NK-92 (cell line): ENCODE measurements at regions not wholly inside any gene's neighbourhood (a gene's known extent, or its start where the extent isn't known, plus 50 kb on each side); places are given as distances from the start of the nearest gene placed in this dataset.

Experiments
- DNase-seq: peaks from one replicate; lab custom pipeline; 2025; ENCODE audit not compliant: unreplicated experiment; lab: John Stamatoyannopoulos, UW

DNA sequence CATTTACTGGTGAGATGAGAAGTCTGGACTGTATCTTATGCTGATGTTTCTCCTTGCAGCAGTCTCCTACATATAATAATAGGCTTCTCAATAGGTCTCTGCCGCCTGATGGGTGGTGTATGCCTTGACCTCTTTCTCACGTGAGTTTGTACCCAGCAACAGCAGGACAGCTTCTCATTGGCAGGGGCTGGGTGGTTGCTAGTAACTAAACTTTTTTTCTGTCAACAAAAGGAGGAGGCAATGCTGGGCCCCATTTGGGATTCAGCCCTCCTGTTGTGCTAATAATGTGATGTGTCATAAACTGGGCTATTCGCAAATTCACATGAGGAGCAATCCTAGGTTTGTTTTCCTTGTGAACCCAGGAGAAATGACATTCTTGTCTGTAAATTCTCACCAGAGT, 533.6 kb downstream of the GATA3 start:
- DNase-seq: no peak

DNA sequence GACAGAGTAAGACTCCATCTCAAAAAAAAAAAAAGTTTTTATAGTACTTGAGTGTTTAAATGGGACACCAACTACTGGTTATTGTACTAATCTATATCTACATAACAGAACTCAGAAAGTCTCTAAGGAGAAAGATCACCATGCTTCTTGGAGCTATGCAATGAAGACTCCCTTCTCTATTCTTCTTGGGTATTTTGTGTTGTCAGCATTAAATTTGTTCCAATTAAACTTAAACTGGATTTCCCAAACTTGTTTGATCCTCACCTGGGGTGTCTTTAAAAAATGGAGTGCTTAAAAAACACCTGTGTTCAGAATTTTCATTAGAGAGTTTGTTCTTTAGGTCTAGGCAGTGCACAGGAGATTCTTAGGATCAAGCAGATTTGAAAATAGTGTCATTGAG, 536.0 kb downstream of the GATA3 start:
- DNase-seq: no peak

DNA sequence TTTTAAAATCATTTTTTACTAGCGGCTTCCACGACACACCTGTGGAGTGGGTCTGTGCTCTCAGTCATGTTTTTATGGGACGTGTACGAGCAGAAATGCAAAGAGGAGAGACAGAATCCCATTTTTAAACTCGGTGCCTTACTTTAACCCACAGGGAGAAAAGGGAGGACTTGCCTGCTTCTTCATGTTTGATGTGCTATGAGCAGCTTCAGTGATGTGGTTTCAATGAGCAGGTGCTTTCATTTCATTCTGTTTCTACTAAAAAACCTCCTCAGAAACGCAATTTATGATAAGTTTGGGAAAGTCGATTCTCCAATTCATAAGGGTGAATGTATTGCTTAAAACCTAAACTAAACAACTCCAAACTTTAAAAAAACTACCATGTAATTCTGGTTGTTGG, 537.2 kb downstream of the GATA3 start:
- no peak for DNase-seq

- no peak for DNase-seq
Measured at GRCh38 chr10:8594176-8594575, 539.7 kb downstream of the GATA3 start.

DNA sequence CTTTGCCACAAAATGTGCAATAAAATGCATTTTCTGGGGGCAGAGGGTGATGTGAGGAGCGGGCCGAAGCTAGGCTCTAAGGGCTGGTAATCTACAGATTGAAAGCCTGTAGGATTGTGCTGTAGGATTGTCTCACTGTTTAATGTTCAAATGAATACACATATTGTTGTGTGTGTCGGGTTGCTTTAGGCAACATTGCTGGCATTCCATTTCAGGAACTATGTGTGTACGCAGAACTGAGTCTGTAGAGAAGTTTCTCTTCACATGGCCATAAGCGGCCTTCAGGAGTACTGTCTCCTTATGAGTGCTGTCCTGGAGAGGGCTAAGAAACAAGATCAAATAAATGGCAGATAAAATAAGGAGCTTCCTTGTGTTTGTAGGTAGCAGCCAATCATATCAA, 540.2 kb downstream of the GATA3 start:
- no peak for DNase-seq

- no peak for DNase-seq
Measured at GRCh38 chr10:8595140-8595539, 540.7 kb downstream of the GATA3 start.

DNA sequence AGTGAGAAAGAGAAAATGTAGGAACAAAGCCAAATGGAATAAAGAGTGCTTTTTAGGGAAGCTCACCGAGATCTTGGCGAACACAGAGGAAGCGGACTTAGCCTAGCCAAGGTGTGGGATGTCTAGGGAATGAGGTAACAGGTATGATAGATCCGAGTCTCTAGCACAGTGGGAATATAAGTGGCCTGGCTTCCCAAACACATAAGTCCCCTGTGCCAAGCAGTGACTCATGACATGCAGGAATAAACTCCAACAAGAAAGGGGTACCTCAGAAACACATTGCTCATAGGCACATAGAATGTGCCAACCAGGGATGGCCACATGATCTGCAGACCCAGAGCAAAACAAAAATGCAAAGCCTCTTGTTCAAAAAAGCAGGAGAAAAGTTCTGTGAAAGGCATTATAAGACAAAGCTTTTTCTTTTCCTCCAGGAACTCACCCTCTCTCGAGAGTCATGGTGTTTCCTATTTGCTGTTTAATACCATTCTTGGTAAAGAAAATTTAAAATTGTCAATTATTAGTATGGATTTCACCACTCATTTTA, 542.5 kb downstream of the GATA3 start:
- DNase-seq: no peak

- no peak for DNase-seq
Measured at GRCh38 chr10:8600192-8600591, 545.7 kb downstream of the GATA3 start.

DNA sequence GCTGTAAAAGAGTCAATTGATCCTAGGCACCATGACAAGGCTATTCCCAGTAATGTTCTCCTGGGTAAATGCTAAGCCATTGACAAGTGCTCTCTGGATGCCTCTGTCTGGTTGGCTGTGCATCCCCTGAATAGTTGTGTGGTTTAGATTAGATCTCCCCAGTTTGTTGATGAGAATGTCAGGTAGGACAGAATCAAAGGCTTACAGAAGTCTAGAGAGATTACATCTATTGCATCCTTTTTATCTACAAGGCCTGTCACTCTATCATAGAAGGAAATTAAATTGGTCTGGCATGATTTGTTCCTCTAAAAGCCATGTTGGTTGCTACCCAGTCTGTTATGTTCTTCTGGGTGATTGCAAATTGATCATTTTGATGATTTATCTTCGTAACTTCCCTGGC, 548.3 kb downstream of the GATA3 start:
- DNase-seq: no peak

DNA sequence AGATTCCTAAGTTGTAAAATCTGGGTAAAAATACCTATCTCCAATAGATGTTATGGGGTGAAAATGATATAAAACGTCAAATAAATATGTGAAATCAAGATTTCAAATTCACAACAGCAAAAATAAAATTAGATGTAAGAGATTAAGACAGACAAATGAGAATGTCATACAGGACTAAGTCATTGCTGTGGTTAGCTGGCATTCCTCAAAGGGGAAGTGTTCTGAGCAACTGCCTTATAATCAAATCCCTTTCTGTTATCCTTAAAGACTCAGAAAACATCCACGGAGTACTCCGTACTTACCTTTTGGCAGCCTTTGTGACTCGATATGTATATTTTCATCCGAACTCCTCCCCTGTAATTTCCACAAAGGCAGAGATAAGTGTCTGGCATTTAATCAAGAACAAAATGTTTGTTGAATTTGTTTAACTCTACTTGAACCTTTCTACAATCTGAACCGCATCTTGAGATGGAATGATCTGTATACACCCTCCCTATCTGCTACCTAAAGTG, 559.6 kb downstream of the GATA3 start:
- DNase-seq: no peak

DNA sequence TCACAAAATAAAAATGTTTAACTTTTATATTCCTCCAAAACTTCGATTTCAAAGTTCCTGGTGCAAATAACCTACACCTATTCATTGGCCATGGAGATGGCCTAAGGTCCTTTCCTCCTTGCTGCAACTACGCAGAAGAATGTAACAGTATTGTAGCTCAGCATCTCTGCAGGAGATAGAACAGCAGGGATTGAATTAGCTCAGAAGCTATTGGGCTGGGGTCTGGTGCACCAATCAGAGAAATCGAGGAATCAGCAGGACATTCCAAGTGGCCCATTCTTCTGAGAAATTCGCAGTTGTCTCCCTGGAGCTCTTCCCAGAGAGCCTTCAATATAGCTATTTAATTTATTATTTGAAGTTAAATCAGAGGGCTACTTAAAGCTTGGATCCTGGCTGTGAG, 560.6 kb downstream of the GATA3 start:
- DNase-seq: no peak

- DNase-seq: no peak
Measured at GRCh38 chr10:8616166-8616565, 561.7 kb downstream of the GATA3 start.

DNA sequence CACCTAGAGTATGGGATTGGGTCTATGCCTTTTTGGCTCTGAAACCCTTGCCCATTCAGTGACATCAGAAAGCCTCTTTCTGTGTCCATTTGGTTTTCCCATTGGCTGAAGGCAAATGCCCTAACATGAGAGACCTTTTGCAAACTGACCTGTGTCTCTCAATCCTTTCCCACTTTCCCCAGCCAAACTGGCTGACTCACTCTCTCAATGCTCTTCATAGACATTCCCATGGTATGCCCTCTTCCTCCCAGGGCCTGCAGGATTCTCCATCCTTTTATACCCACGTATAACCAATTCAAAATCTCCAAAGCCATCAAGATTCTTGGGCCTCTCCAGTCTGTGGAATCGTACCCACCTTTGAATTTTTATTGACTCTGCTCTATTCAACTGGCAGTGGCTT, 563.3 kb downstream of the GATA3 start:
- DNase-seq: no peak

- DNase-seq: no peak
Measured at GRCh38 chr10:8618834-8619233, 564.3 kb downstream of the GATA3 start.

DNA sequence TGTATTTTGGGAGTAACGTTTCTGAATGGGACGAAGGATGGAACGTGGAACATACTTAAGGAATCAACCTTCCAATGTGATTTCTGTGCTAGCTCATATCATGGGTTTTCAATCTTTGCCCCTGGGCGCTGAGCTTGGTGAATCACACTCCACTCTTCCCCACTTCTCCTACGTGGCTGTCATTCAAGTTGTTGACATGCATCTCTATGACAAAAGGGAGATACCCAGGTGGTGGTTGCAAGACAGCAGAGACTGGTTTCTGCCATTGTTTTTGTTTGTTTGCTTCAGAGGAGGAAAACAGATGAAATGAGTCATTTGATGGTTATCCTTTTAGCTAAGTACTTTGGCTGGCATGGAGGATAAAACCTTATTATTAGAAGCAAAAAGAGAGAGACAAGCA, 573.9 kb downstream of the GATA3 start:
- no peak for DNase-seq

DNA sequence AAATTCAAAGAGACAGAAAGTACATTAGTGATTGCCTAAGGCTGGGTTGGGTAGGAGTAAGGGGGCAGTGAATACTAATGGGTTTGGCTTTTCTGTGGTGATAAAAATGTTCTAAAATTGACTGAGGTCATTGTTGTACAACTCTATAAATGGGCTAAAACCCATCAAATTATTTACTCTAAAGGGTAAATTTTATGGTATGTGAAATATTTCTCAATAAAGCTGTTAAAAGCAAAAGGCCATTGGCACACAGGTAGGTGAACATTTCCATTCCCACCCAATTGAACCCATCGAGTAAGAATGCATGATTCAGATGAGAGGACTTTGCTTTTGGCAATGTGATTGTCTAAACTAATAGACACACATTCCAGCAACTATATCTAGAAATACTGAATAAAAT, 579.4 kb downstream of the GATA3 start:
- no peak for DNase-seq

DNA sequence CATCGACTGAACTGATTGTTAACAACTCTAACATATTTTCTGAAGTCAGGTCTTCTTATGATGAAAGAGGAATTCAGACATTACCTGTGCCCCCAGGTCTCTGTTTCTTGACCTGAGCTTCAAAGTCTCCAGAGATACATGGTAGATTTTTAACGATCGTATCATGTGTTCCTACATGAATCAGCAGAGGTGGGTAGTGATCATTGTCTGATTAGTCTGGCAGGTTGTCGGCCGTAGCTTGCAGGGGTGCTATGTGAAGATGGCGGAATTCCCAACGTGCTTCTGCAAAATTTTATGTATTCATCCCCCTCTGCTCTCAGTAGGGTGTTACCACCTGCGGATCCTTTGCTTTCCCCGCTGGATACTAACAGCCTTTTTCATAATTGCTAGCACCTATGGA, 581.9 kb downstream of the GATA3 start:
- no peak for DNase-seq

GRCh38 chr10:8637640-8638039, 583.2 kb downstream of the GATA3 start:
- DNase-seq: no peak

- DNase-seq: no peak
Measured at GRCh38 chr10:8638088-8638672, 583.7 kb downstream of the GATA3 start.

DNA sequence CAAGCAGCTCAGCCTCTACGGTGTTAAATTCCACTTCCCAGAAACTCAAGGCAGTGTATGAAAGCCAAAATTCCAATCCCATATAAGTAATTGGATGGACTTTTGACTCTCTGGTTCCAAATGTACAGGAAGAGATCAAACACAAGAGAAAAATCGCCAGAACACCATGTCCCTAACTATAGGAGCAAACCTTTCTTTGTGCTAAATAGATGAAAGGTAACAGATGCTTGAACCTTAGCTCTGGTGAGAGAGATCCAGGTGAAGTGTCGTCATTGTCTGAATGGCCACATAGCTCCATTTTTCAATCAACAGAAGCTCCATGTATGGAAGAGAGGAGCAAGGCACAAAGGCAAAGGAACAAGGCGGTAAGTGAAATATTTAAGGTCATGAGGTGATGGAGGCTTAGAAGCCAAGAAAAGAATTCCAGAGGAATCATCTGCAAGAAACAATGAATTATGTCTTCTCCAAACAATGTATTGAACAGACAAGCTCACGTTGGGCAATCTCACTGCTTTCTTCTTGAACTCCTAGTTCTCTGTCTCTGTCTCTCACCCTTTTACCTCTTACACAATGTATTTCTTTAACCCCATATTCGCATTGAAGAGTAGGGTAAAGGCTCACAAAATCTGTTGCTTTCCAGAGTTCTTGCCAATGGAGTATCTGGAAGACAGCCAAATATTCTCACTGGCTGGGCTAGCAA, 585.1 kb downstream of the GATA3 start:
- no peak for DNase-seq

DNA sequence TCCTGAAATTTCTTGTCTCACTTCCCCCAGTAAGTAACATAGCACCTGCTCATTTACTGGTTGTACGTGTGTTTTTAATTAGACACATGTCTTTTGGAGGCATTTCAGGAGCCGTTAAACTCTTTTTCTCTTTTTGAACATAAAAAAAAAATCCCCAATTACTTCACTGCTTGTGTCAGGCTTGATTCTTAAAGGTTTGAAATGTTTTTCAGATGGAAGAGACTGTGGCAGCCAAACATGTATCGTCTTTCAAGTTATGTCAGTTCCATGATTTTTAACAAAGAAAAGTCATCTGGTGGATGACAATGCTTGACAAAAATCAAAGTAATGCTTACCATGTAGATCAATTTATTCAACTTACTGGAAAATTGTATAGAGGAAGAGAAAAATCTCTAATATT, 585.8 kb downstream of the GATA3 start:
- no peak for DNase-seq

DNA sequence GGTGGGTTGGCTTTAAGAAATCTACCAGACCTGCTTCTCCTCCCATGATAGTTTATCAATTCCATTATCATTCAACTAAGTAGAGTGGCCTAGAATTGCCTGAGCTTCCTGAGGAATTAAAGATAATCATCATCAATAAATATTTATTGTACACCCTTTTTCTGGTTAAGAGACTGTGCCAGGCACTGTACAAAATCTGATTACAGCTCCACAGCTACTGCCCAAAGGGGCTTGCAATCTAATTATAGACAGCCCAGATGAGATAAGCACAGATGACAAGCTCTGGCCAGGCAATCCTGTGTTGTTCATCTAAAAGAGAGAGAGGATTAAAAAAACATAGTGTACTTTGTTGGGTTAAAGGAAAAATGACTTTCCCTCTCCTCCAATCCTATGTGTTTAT, 586.4 kb downstream of the GATA3 start:
- DNase-seq: no peak

DNA sequence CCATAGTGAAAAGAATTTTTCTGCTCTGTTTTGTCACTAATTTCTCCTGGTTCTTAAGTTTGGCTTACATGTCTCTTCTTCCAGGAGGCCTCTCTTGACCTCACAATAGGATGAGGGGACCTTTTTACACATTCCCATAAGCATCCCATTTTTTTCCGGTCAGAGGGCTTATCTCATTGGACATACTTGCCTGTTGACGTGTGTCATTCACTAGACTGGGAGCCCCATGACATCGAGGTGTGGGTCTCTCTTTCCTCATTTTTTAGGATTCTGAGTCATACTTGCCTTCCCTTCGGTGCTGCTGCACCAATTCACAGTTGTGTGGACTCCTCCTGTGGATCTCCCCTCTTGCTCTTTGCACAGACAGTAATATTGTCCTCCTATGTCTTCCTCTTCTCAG, 601.8 kb downstream of the GATA3 start:
- DNase-seq: no peak
